SK-N-SH (cell line): ENCODE measurements at regions not wholly inside any gene's neighbourhood (a gene's known extent, or its start where the extent isn't known, plus 50 kb on each side); places are given as distances from the start of the nearest gene placed in this dataset.

Experiments
- EP300 ChIP-seq, 2 experiments: IDR thresholded peaks; 2 replicates each; pipeline versions ENCODE4 v1.4.0 to v1.6.1; 2012; ENCODE audit warnings: borderline replicate concordance in 1 of 2, low read depth in 1 of 2, low read length in 1 of 2
- RAD21 ChIP-seq: IDR thresholded peaks from 2 replicates; pipeline ENCODE4 v1.6.1; 2012; ENCODE audit warnings: mild to moderate bottlenecking, low read length
- SIN3A ChIP-seq: IDR thresholded peaks from 2 replicates; pipeline ENCODE4 v1.6.1; 2012; ENCODE audit warnings: low read depth, mild to moderate bottlenecking, low read length, moderate library complexity, borderline replicate concordance
- TF ChIP-seq, protein P1 (sequence below): fragments of 200-600 bp; sonication (generic); IDR thresholded peaks from 2 replicates; pipeline ENCODE4 v1.6.1; 2017; ENCODE audit warnings: antibody characterized with exemption, mild to moderate bottlenecking, moderate library complexity
- TF ChIP-seq, protein P2 (sequence below): IDR thresholded peaks from 2 replicates; pipeline ENCODE4 v1.4.0; 2012; ENCODE audit warnings: low read depth
- TF ChIP-seq, protein P3 (sequence below): fragments of 150-350 bp; IDR thresholded peaks from 2 replicates; pipeline ENCODE4 v1.6.1; 2017; ENCODE audit warnings: antibody characterized with exemption, low read length, low read depth, borderline replicate concordance

DNA sequence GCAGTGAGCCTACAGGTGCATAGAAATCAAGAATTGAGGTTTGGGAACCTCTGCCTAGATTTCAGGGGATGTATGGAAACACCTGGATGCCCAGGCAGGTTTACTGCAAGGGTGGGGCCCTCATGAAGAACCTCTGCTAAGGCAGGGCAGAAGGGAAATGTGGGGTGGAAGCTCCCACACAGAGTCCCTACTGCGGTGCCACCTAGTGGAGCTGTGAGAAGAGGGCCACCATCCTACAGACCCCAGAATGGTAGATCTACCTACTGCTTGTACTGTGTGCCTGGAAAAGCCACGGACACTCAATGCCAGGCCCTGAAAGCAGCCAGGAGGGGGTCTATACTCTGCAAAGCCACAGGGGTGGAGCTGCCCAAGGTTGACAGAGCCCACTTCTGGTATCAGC lies 533.5 kb downstream of the GPAM start:
- TF ChIP-seq, protein P1, sequence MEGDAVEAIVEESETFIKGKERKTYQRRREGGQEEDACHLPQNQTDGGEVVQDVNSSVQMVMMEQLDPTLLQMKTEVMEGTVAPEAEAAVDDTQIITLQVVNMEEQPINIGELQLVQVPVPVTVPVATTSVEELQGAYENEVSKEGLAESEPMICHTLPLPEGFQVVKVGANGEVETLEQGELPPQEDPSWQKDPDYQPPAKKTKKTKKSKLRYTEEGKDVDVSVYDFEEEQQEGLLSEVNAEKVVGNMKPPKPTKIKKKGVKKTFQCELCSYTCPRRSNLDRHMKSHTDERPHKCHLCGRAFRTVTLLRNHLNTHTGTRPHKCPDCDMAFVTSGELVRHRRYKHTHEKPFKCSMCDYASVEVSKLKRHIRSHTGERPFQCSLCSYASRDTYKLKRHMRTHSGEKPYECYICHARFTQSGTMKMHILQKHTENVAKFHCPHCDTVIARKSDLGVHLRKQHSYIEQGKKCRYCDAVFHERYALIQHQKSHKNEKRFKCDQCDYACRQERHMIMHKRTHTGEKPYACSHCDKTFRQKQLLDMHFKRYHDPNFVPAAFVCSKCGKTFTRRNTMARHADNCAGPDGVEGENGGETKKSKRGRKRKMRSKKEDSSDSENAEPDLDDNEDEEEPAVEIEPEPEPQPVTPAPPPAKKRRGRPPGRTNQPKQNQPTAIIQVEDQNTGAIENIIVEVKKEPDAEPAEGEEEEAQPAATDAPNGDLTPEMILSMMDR: no peak
- TF ChIP-seq, protein P2, sequence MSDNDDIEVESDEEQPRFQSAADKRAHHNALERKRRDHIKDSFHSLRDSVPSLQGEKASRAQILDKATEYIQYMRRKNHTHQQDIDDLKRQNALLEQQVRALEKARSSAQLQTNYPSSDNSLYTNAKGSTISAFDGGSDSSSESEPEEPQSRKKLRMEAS: no peak
- TF ChIP-seq RAD21 (no peak), SIN3A (no peak), EP300 (IDR thresholded peaks at IDR 0.05; ENCODE audit: borderline replicate concordance in 1 of 2, low read depth in 1 of 2, low read length in 1 of 2) (no peak)
- TF ChIP-seq, protein P3, sequence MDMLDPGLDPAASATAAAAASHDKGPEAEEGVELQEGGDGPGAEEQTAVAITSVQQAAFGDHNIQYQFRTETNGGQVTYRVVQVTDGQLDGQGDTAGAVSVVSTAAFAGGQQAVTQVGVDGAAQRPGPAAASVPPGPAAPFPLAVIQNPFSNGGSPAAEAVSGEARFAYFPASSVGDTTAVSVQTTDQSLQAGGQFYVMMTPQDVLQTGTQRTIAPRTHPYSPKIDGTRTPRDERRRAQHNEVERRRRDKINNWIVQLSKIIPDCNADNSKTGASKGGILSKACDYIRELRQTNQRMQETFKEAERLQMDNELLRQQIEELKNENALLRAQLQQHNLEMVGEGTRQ: no peak
